Ascending aorta (tissue), 2 donors: ENCODE measurements at regions not wholly inside any gene's neighbourhood (a gene's known extent, or its start where the extent isn't known, plus 50 kb on each side); places are given as distances from the start of the nearest gene placed in this dataset.

Experiments
- DNase-seq, 2 donors: peaks; one replicate each; pipeline ENCODE4 v3.0.0-alpha.2; 2019; ENCODE audit warnings: low spot score in 2 of 2
- H3K27ac ChIP-seq, 2 donors: fragments of 200-600 bp; sonication (generic); one replicate each; pipeline ENCODE4 v1.5.1; 2016 to 2017; ENCODE audit warnings: mild to moderate bottlenecking in 1 of 2
- H3K27me3 ChIP-seq: fragments of 200-600 bp; sonication (generic); one replicate; pipeline ENCODE4 v1.5.1; 2017
- H3K36me3 ChIP-seq, 2 donors: fragments of 200-600 bp; sonication (generic); one replicate each; pipeline ENCODE4 v1.5.1; 2016
- H3K4me1 ChIP-seq, 2 donors: fragments of 200-600 bp; sonication (generic); one replicate each; pipeline ENCODE4 v1.5.1; 2016 to 2017; ENCODE audit warnings: mild to moderate bottlenecking in 1 of 2
- H3K4me3 ChIP-seq, 2 donors: fragments of 200-600 bp; sonication (generic); one replicate each; pipeline ENCODE4 v1.5.1; 2016 to 2017; ENCODE audit warnings: mild to moderate bottlenecking in 1 of 2
- H3K9me3 ChIP-seq, 2 donors: fragments of 200-600 bp; sonication (generic); one replicate each; pipeline ENCODE4 v1.5.1; 2016
- CTCF ChIP-seq, 3 experiments: fragments of 200-600 bp in 2 of 3; fragments of 450-650 bp in 1 of 3; sonication (generic) in 2 of 3; IDR thresholded peaks; one replicate each; pipeline ENCODE4 v1.5.1; 2016 to 2019; ENCODE audit warnings: antibody characterized with exemption in 3 of 3, mild to moderate bottlenecking in 1 of 3, moderate library complexity in 1 of 3
- intact Hi-C: fragments of 100-400 bp; cut with DNase I; formaldehyde crosslinking; loops from one replicate; pipeline ENCODE4 v1.15.1; 2023

- intact Hi-C loops = no loop called here
- no peaks in the 10 kb centered on the region for H3K36me3 ChIP-seq
- no peaks in the 10 kb centered on the region for H3K9me3 ChIP-seq
- H3K4me3 ChIP-seq = no peak overlapping the region
- no peak for DNase-seq
- peaks cover 0 to 11% of the 10 kb centered on the region in 2 donors for H3K4me1 ChIP-seq
- H3K27me3 ChIP-seq = no peaks in the 10 kb centered on the region
- H3K27ac ChIP-seq = no peak overlapping the region
- no peak for TF ChIP-seq CTCF (IDR thresholded peaks at IDR 0.05)
Measured at GRCh38 chr12:114269153-114269552, 136.8 kb downstream of the TBX5 start.

GRCh38 chr12:114266536-114266935 is 139.4 kb downstream of the TBX5 start:
- Histone ChIP-seq H3K4me1 (no peaks in the 10 kb centered on the region), H3K27me3 (no peaks in the 10 kb centered on the region)
- DNase-seq = no peak

GRCh38 chr12:114265036-114265435 is 140.9 kb downstream of the TBX5 start:
- H3K9me3 ChIP-seq = no peaks in the 10 kb centered on the region
- DNase-seq = no peak

More at GRCh38 chr12:114266536-114266935, 139.4 kb downstream of the TBX5 start:
- TF ChIP-seq CTCF (IDR thresholded peaks at IDR 0.05) = no peak
- Histone ChIP-seq H3K4me3 (no peak overlapping the region), H3K27ac (no peak overlapping the region), H3K36me3 (no peaks in the 10 kb centered on the region), H3K9me3 (no peaks in the 10 kb centered on the region)
- intact Hi-C loops = no loop called here

GRCh38 chr12:114263056-114263805 is 142.7 kb downstream of the TBX5 start:
- no peaks in the 10 kb centered on the region for H3K36me3 ChIP-seq
- DNase-seq = no peak
- H3K27ac ChIP-seq = no peak overlapping the region
- no peaks in the 10 kb centered on the region for H3K27me3 ChIP-seq
- TF ChIP-seq CTCF (IDR thresholded peaks at IDR 0.05) = no peak
- H3K9me3 ChIP-seq = no peaks in the 10 kb centered on the region
- H3K4me3 ChIP-seq = no peak overlapping the region
- intact Hi-C loops = no loop called here
- no peaks in the 10 kb centered on the region for H3K4me1 ChIP-seq

More at GRCh38 chr12:114265036-114265435, 140.9 kb downstream of the TBX5 start:
- Histone ChIP-seq H3K4me1 (no peaks in the 10 kb centered on the region), H3K27me3 (no peaks in the 10 kb centered on the region), H3K36me3 (no peaks in the 10 kb centered on the region), H3K27ac (no peak overlapping the region), H3K4me3 (no peak overlapping the region)
- intact Hi-C loops = no loop called here
- TF ChIP-seq CTCF (IDR thresholded peaks at IDR 0.05) = no peak

GRCh38 chr12:114257687-114258086 is 148.3 kb downstream of the TBX5 start:
- Histone ChIP-seq H3K27ac (no peak overlapping the region), H3K9me3 (no peaks in the 10 kb centered on the region), H3K27me3 (no peaks in the 10 kb centered on the region), H3K36me3 (no peaks in the 10 kb centered on the region), H3K4me1 (peaks cover 0 to 7% of the 10 kb centered on the region in 2 donors), H3K4me3 (no peak overlapping the region)
- TF ChIP-seq CTCF (IDR thresholded peaks at IDR 0.05) = no peak
- DNase-seq = no peak
- intact Hi-C loops = no loop called here
